Dermis microvascular lymphatic vessel endothelial cell (primary cell): ENCODE measurements at regions not wholly inside any gene's neighbourhood (a gene's known extent, or its start where the extent isn't known, plus 50 kb on each side); places are given as distances from the start of the nearest gene placed in this dataset.
A peak's percentile ranks its signal among the peaks of the same experiment; 100 is the strongest.

ENCODE experiments used
- DNase-seq, 2 donors: peaks; one replicate each; pipeline versions ENCODE4 v3.0.0 to v3.0.0-alpha.2; 2010; ENCODE audit warnings: low read depth in 2 of 2

- peak; percentile 61 to 87 for DNase-seq
These were observed 77.1 kb downstream of the FBXO5 start for GRCh38 chr6:152905551-152906299.

DNA sequence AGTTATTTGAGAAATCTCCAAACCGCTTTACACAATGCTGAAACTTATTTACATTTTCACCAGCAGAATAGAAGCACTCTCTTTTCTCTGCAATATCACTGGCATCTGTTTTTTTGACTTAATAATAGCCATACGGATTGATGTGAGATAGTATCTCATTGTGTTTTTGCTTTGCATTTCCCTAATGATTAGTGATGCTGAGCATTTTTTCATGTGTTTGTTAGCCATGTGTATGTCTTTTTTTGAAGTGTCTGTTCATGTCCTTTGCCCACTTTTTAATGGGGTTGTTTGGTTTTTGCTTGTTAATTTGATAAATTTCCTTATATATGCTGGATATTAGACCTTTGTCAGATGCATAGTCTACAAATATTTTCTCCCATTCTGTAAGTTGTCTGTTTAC is 73.6 kb downstream of the FBXO5 start:
- DNase-seq: no peak

GRCh38 chr6:152916035-152916434 is 66.8 kb downstream of the FBXO5 start:
- no peak for DNase-seq

DNA sequence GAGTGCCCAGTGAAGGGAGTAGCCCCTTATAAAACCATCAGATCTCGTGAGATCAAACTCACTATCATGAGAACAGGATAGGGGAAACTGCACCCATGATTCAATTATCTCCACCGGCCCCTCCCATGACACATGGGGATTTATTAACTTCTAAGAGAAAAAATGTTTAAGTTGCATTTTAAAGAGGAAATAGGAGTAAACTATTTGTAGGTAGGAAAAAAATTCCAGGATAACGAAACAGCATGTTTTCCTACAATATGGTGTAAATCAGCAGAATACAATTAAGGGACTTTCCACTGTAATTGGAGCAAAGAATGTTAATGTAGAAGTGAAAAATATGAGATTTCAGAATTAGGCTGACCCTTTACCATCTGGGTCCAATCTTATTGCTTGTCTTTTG is 63.9 kb downstream of the FBXO5 start:
- DNase-seq: peak; percentile 42 to 64

- no peak for DNase-seq
These were observed 62.8 kb downstream of the FBXO5 start for GRCh38 chr6:152920016-152920415.
